Gastrocnemius medialis (tissue), 4 donors: ENCODE measurements at regions not wholly inside any gene's neighbourhood (a gene's known extent, or its start where the extent isn't known, plus 50 kb on each side); places are given as distances from the start of the nearest gene placed in this dataset.

Experiments used
- ATAC-seq, 2 donors: fragments of 150-250 bp; one replicate each; pipeline ENCODE4 v1.9.1; 2016
- DNase-seq, 2 donors: peaks; one replicate each; pipeline ENCODE4 v3.0.0-alpha.2; 2019
- H3K27ac ChIP-seq, 4 donors: fragments of 200-600 bp; sonication (generic); 1 replicate in 1 of 4; 2 replicates in 3 of 4; pipeline ENCODE4 v1.5.1; 2016 to 2018; ENCODE audit warnings: mild to moderate bottlenecking in 2 of 4, moderate library complexity in 1 of 4
- H3K27me3 ChIP-seq, 3 donors: fragments of 200-600 bp; sonication (generic) in 2 of 3; 1 replicate in 1 of 3; 2 replicates in 2 of 3; pipeline versions ENCODE4 v1.5.1 to v1.6.0; 2016 to 2019; ENCODE audit warnings: mild to moderate bottlenecking in 1 of 3, moderate library complexity in 1 of 3
- H3K36me3 ChIP-seq, 2 donors: fragments of 200-600 bp; sonication (generic) in 1 of 2; one replicate each; pipeline ENCODE4 v1.5.1; 2017 to 2018
- H3K4me1 ChIP-seq, 2 donors: fragments of 200-600 bp; sonication (generic) in 1 of 2; one replicate each; pipeline ENCODE4 v1.5.1; 2016 to 2017; ENCODE audit warnings: mild to moderate bottlenecking in 2 of 2
- H3K4me3 ChIP-seq, 4 donors: fragments of 200-600 bp; sonication (generic) in 3 of 4; 1 replicate in 1 of 4; 2 replicates in 3 of 4; pipeline ENCODE4 v1.5.1; 2016 to 2019; ENCODE audit warnings: mild to moderate bottlenecking in 2 of 4
- H3K9me3 ChIP-seq, 3 donors: fragments of 200-600 bp; sonication (generic) in 2 of 3; 1 replicate in 1 of 3; 2 replicates in 2 of 3; pipeline ENCODE4 v1.5.1; 2016 to 2019
- POLR2A ChIP-seq, 2 donors: fragments of 450-650 bp; IDR thresholded peaks; one replicate each; pipeline ENCODE4 v1.6.1; 2017; ENCODE audit warnings: antibody characterized with exemption in 2 of 2, mild to moderate bottlenecking in 2 of 2, moderate library complexity in 2 of 2
- in situ Hi-C, 4 donors: fragments of 200-750 bp; cut with MboI; loops; one replicate each; pipeline versions ENCODE4 v1.15.0 to v1.8.0; 2017; ENCODE audit warnings: low sequenced_read_pairs in 4 of 4
- intact Hi-C: fragments of 100-400 bp; cut with DNase I; formaldehyde crosslinking; loops from one replicate; pipeline ENCODE4 v1.15.1; 2023; ENCODE audit warnings: low total_unique reads
- TF ChIP-seq, protein P1 (sequence below), 5 experiments: fragments of 450-650 bp in 3 of 5; fragments of 200-600 bp in 2 of 5; sonication (generic) in 2 of 5; IDR thresholded peaks in 4 of 5; conservative IDR thresholded peaks in 1 of 5; 1 replicate in 4 of 5; 2 replicates in 1 of 5; pipeline ENCODE4 v1.5.1; 2016 to 2019; ENCODE audit warnings: antibody characterized with exemption in 5 of 5, mild to moderate bottlenecking in 3 of 5, moderate library complexity in 3 of 5

DNA sequence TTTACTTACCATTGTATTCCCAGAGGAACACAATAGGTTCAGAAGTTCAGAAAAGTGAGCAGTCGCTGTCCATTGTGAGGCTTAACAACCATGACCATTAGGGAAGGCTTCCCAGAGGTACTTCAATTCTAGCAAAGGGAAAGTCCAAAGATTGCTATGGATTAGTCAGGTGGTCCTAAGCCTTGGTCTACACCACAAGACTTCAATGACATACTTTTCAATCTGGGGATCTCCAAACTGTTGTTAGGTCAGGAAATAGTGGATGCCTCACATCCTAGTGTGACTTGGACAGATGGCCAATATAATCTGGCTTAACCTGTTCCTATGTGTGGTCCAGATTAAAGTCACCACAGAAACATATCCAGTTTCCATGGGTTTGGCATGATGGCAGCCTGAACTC lies 118.0 kb downstream of the SPCS3 start:
- Histone ChIP-seq H3K4me1 (no peaks in the 10 kb centered on the region), H3K4me3 (no peak overlapping the region), H3K36me3 (no peaks in the 10 kb centered on the region), H3K27me3 (no peaks in the 10 kb centered on the region), H3K27ac (no peak overlapping the region), H3K9me3 (no peaks in the 10 kb centered on the region)
- TF ChIP-seq POLR2A (IDR thresholded peaks at IDR 0.05): no peak
- TF ChIP-seq, protein P1, sequence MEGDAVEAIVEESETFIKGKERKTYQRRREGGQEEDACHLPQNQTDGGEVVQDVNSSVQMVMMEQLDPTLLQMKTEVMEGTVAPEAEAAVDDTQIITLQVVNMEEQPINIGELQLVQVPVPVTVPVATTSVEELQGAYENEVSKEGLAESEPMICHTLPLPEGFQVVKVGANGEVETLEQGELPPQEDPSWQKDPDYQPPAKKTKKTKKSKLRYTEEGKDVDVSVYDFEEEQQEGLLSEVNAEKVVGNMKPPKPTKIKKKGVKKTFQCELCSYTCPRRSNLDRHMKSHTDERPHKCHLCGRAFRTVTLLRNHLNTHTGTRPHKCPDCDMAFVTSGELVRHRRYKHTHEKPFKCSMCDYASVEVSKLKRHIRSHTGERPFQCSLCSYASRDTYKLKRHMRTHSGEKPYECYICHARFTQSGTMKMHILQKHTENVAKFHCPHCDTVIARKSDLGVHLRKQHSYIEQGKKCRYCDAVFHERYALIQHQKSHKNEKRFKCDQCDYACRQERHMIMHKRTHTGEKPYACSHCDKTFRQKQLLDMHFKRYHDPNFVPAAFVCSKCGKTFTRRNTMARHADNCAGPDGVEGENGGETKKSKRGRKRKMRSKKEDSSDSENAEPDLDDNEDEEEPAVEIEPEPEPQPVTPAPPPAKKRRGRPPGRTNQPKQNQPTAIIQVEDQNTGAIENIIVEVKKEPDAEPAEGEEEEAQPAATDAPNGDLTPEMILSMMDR (IDR thresholded peaks at IDR 0.05 in 4 of 5, conservative IDR thresholded peaks at IDR 0.05 in 1 of 5): no peak
- no peak for ATAC-seq
- intact Hi-C loops: no loop called here
- DNase-seq: no peak
- in situ Hi-C loops: no loop called here

DNA sequence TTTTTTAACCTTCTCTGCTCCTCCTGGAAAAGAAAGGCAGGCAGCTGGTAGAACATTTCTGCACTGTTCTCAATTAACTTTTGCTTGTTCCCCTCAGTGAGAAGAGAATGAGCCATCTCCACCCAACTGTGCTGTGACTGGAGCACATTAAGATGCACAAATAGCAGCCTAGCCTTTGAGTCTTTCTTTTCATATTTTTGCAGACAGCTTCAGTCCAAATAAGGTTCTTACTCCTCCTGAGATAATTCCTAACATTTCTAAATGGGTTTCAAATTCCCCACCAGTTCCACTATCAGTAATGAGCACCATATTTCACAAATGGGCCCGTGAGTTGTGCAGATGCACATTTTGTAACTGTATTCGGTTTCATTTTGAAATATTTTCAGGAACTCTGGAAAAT lies 118.6 kb downstream of the SPCS3 start:
- intact Hi-C loops (no loop called here), in situ Hi-C loops (no loop called here)
- Histone ChIP-seq H3K9me3 (no peaks in the 10 kb centered on the region), H3K27me3 (no peaks in the 10 kb centered on the region), H3K36me3 (no peaks in the 10 kb centered on the region), H3K4me1 (no peaks in the 10 kb centered on the region), H3K4me3 (no peak overlapping the region), H3K27ac (no peak overlapping the region)
- TF ChIP-seq POLR2A (IDR thresholded peaks at IDR 0.05): no peak
- TF ChIP-seq, protein P1 (IDR thresholded peaks at IDR 0.05 in 4 of 5, conservative IDR thresholded peaks at IDR 0.05 in 1 of 5): no peak
- ATAC-seq (no peak), DNase-seq (no peak)

DNA sequence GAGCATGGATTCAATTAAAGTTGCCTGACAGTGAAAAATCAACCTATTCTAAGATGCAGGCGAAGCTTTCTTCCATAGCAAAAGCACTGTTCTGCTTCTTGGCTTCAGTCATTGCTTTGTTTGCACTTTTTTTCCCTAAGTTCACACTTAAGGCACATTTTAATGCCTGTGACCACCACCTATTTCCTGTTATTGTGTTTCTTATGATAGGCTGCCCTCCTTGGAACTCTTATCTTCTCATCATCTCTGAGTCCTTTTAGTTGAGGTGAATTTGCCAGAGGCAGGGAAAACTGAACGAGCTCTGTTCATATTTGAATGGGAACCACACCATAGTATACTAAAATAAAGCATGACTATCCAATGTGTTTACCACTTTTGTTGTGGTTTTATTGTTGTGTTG lies 119.8 kb downstream of the SPCS3 start:
- DNase-seq (no peak), ATAC-seq (no peak)
- intact Hi-C loops: no loop called here
- Histone ChIP-seq H3K9me3 (no peaks in the 10 kb centered on the region), H3K36me3 (no peaks in the 10 kb centered on the region), H3K4me1 (no peaks in the 10 kb centered on the region), H3K4me3 (no peak overlapping the region), H3K27me3 (no peaks in the 10 kb centered on the region), H3K27ac (no peak overlapping the region)
- in situ Hi-C loops: no loop called here
- TF ChIP-seq POLR2A (IDR thresholded peaks at IDR 0.05): no peak
- TF ChIP-seq, protein P1 (IDR thresholded peaks at IDR 0.05 in 4 of 5, conservative IDR thresholded peaks at IDR 0.05 in 1 of 5): no peak

DNA sequence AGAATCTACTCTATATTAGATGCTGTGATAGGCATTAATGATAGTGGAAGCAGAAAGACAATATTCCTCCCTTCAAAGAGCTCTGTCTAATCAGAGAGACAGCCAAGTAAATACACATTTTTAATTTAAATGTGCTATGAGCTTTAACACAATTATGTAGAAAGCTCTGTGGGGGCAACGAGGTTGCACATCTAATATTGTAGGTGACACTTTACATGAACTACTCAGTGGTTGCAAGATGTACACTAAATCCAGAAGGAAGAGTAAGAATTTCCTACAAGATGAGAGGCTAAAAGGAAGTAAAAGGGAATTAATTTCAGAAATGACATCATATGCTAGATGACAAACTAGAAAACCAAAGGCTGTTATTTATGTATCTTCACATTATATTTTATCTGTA lies 120.9 kb downstream of the SPCS3 start:
- H3K4me1 ChIP-seq: no peaks in the 10 kb centered on the region
- in situ Hi-C loops (no loop called here), intact Hi-C loops (no loop called here)
- no peaks in the 10 kb centered on the region for H3K36me3 ChIP-seq
- H3K27ac ChIP-seq: no peak overlapping the region
- ATAC-seq (no peak), DNase-seq (no peak)
- no peaks in the 10 kb centered on the region for H3K27me3 ChIP-seq
- H3K9me3 ChIP-seq: no peaks in the 10 kb centered on the region
- TF ChIP-seq POLR2A (IDR thresholded peaks at IDR 0.05): no peak
- TF ChIP-seq, protein P1 (IDR thresholded peaks at IDR 0.05 in 4 of 5, conservative IDR thresholded peaks at IDR 0.05 in 1 of 5): no peak
- no peak overlapping the region for H3K4me3 ChIP-seq

DNA sequence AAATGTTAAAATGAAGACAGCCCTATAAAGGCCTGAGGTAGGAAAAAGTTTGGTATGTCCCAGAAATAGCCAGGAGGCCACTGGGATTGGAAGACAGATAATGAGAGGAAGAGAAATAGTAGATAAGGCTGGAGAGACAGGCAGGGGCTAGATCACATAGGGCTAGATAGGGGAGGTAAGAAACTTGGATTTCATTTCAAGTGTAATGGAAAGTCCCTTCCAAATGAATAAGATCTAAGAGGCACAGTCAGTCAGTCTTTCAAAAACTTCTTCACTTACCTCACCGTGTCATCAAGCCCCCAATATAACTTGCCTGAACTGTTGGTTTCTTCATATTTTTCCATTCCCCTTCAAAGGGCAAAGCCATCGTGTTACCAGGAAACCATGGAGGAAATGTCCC lies 121.8 kb downstream of the SPCS3 start:
- DNase-seq: no peak
- H3K9me3 ChIP-seq: no peaks in the 10 kb centered on the region
- no peak for ATAC-seq
- no peaks in the 10 kb centered on the region for H3K27me3 ChIP-seq
- no peaks in the 10 kb centered on the region for H3K4me1 ChIP-seq
- intact Hi-C loops (no loop called here), in situ Hi-C loops (no loop called here)
- TF ChIP-seq, protein P1 (IDR thresholded peaks at IDR 0.05 in 4 of 5, conservative IDR thresholded peaks at IDR 0.05 in 1 of 5): no peak
- no peak for TF ChIP-seq POLR2A (IDR thresholded peaks at IDR 0.05)
- H3K4me3 ChIP-seq: no peak overlapping the region
- no peak overlapping the region for H3K27ac ChIP-seq
- H3K36me3 ChIP-seq: no peaks in the 10 kb centered on the region
